ENCODE measurements at regions not wholly inside any gene's neighbourhood (a gene's known extent, or its start where the extent isn't known, plus 50 kb on each side); places are given as distances from the start of the nearest gene placed in this dataset.

DNA sequence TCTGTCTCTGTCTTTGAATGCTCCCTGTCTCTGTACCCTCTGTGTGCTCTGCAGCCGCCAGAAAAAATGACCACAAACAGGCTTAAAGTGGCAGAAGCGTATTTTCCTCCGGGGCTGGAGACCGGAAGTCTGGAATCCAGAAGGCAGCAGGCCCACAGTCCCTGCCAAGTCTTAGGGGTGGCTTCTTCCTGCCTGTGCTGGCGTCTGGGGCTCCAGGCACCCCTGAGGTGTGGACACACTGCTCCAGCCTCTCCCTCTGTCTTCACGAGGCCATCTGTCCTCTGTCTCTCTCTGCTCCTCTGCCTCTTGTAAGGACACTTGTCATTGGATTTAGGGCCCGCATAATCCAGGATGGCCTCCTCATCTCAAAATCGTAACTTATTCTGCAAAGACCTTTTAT lies 298.4 kb upstream of the IRX4 start:
- no peak overlapping the region for H3K4me3 Mint-ChIP-seq
- no peak overlapping the region for H3K27ac Mint-ChIP-seq
- TF ChIP-seq, protein P1, sequence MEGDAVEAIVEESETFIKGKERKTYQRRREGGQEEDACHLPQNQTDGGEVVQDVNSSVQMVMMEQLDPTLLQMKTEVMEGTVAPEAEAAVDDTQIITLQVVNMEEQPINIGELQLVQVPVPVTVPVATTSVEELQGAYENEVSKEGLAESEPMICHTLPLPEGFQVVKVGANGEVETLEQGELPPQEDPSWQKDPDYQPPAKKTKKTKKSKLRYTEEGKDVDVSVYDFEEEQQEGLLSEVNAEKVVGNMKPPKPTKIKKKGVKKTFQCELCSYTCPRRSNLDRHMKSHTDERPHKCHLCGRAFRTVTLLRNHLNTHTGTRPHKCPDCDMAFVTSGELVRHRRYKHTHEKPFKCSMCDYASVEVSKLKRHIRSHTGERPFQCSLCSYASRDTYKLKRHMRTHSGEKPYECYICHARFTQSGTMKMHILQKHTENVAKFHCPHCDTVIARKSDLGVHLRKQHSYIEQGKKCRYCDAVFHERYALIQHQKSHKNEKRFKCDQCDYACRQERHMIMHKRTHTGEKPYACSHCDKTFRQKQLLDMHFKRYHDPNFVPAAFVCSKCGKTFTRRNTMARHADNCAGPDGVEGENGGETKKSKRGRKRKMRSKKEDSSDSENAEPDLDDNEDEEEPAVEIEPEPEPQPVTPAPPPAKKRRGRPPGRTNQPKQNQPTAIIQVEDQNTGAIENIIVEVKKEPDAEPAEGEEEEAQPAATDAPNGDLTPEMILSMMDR (IDR thresholded peaks at IDR 0.05): no peak
- H3K27me3 Mint-ChIP-seq (ENCODE audit: low read depth, poor library complexity): peaks cover 16% of the 10 kb centered on the region
- DNase-seq: no peak
- H3K36me3 Mint-ChIP-seq (ENCODE audit: low read depth): no peaks in the 10 kb centered on the region
- peaks cover 54% of the 10 kb centered on the region for H3K4me1 Mint-ChIP-seq
- no peaks in the 10 kb centered on the region for H3K9me3 Mint-ChIP-seq

DNA sequence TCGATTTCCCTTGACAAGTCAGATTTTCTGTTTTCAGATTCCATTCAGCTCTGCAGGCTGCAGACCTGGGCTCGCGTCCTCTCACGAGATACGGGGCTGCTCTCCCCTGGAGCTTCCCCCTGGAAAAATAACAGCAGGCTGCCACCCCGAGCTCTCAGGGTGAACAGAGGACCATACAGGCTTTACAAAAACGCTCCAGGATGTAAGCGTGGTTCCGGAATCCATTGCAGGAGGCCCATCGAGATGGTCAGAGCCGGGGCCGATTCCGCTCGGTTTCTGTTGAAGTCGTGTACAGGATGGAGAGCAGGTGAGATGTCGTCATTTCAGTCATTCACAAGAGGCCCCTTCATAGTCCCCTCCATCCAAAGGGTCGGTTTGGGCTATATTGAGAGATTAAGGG lies 297.7 kb upstream of the IRX4 start:
- TF ChIP-seq, protein P1 (IDR thresholded peaks at IDR 0.05): no peak
- no peak overlapping the region for H3K27ac Mint-ChIP-seq
- no peaks in the 10 kb centered on the region for H3K9me3 Mint-ChIP-seq
- peaks cover 15% of the 10 kb centered on the region for H3K27me3 Mint-ChIP-seq (ENCODE audit: low read depth, poor library complexity)
- no peaks in the 10 kb centered on the region for H3K36me3 Mint-ChIP-seq (ENCODE audit: low read depth)
- H3K4me1 Mint-ChIP-seq: peaks cover 57% of the 10 kb centered on the region
- no peak for DNase-seq
- no peak overlapping the region for H3K4me3 Mint-ChIP-seq

DNA sequence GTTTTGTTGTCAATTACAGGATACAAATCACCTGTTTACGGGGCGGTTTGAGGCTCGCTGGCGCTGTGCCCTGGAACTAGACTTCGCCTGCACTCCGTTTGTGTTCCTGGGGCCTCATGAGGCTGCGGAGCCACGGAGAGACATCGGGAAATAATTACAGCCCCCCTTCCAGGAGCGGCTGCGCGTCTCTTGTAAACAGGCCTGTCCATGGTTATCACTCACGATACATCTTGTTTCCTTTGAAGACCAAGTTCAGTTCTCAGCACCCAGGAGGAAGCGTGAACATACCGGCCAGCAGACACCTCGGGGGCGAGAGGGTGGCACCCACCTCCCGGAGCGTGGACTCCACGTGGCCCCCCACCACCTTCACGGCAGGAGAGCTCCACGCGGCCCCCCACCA lies 297.1 kb upstream of the IRX4 start:
- Mint-ChIP-seq H3K36me3 (ENCODE audit: low read depth) (no peaks in the 10 kb centered on the region), H3K9me3 (no peaks in the 10 kb centered on the region), H3K27ac (no peak overlapping the region), H3K4me1 (peaks cover 63% of the 10 kb centered on the region), H3K27me3 (ENCODE audit: low read depth, poor library complexity) (peaks cover 9% of the 10 kb centered on the region), H3K4me3 (no peak overlapping the region)
- TF ChIP-seq, protein P1 (IDR thresholded peaks at IDR 0.05): no peak
- DNase-seq: no peak

DNA sequence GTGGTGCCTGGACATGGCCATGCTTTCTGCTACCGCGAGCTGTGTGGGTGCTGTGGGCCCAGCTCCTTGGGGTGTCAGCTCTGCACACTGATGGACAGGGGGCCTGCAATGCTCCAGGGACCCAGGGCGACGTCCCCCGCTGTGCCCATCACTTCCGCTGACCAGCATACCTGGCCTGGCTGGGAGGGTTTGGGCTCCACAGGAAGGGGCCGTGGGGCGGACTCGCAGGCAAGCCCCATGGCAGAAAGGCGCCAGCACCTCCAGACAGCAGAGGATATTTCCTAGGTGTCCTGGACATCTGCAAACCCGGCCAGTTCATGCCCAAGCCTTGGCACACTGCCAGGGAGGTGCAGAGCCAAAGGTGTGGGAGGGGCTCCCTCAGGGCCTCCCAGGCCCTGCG lies 295.8 kb upstream of the IRX4 start:
- H3K4me1 Mint-ChIP-seq: peaks cover 63% of the 10 kb centered on the region
- no peak for DNase-seq
- TF ChIP-seq, protein P1 (IDR thresholded peaks at IDR 0.05): no peak
- no peaks in the 10 kb centered on the region for H3K36me3 Mint-ChIP-seq (ENCODE audit: low read depth)
- H3K27ac Mint-ChIP-seq: no peak overlapping the region
- no peak overlapping the region for H3K4me3 Mint-ChIP-seq
- H3K27me3 Mint-ChIP-seq (ENCODE audit: low read depth, poor library complexity): peaks cover 6% of the 10 kb centered on the region
- no peaks in the 10 kb centered on the region for H3K9me3 Mint-ChIP-seq

DNA sequence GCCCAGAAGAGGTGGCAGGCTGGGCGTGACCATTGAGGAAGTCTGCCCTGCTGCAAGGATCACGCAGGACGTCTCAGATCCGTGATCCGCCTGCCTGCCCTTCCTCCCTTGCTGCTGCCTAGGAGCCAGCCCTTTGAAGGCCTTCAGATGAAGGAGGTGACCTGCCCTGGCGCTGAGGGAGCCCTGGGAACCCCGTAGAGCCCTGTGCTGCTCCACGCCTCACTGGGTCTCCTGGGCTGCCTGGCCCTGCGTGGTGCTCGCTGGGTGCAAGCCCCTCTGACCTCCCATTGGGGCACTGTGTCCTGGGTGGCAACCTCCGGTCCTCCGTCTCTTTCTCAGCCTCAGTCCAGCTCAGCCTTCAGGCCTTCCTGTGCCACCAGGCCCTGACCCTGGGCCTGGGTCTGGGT lies 295.3 kb upstream of the IRX4 start:
- no peak overlapping the region for H3K4me3 Mint-ChIP-seq
- H3K4me1 Mint-ChIP-seq: peaks cover 63% of the 10 kb centered on the region
- H3K9me3 Mint-ChIP-seq: no peaks in the 10 kb centered on the region
- TF ChIP-seq, protein P1 (IDR thresholded peaks at IDR 0.05): no peak
- H3K27ac Mint-ChIP-seq: no peak overlapping the region
- no peaks in the 10 kb centered on the region for H3K36me3 Mint-ChIP-seq (ENCODE audit: low read depth)
- no peak for DNase-seq
- peaks cover 6% of the 10 kb centered on the region for H3K27me3 Mint-ChIP-seq (ENCODE audit: low read depth, poor library complexity)

DNA sequence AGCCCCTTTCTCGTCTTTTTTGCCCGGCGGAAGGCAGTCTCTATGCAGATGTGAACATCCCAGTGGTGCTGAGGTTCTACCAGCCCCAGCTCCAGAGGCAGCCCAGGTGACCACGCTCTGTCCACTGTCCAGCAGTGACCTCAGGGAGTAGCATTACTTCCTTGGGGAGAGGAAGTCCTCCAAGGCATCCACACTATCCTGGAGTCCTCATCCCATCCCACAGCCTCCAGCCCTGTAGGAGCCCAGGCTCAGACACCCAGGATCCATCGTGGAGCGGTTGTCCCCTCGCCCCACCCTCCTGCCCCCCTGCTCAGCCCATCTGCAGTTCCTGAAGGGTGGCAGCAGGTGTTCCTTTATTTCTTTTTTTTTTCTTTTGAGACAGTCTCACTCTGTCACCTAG lies 294.5 kb upstream of the IRX4 start:
- Mint-ChIP-seq H3K36me3 (ENCODE audit: low read depth) (no peaks in the 10 kb centered on the region), H3K4me3 (no peak overlapping the region), H3K9me3 (no peaks in the 10 kb centered on the region)

More for the DNA sequence above, 294.5 kb upstream of the IRX4 start:
- H3K27ac Mint-ChIP-seq: no peak overlapping the region
- peaks cover 10% of the 10 kb centered on the region for H3K27me3 Mint-ChIP-seq (ENCODE audit: low read depth, poor library complexity)
- peaks cover 63% of the 10 kb centered on the region for H3K4me1 Mint-ChIP-seq
- TF ChIP-seq, protein P1 (IDR thresholded peaks at IDR 0.05): no peak
- no peak for DNase-seq
